Lung (tissue), 11 donors: ENCODE measurements at regions not wholly inside any gene's neighbourhood (a gene's known extent, or its start where the extent isn't known, plus 50 kb on each side); places are given as distances from the start of the nearest gene placed in this dataset.

Source experiments
- ATAC-seq: fragments of 200-7000 bp; cut with Tn5 transposase; one replicate; pipeline ENCODE4 v1.9.1; 2020; ENCODE audit warnings: moderate number of reproducible peaks; ENCODE audit not compliant: insufficient read depth, low FRiP score
- DNase-seq, 3 donors: peaks; one replicate each; pipeline ENCODE4 v3.0.0-alpha.2; 2013 to 2017
- H3K27ac ChIP-seq, 2 donors: one replicate each; pipeline ENCODE4 v1.5.1; 2013; ENCODE audit warnings: mild to moderate bottlenecking in 2 of 2, moderate library complexity in 2 of 2, control low read depth in 1 of 2, inconsistent platforms in 1 of 2, low read depth in 1 of 2, low read length in 1 of 2
- H3K27me3 ChIP-seq, 3 donors: one replicate each; pipeline ENCODE4 v1.5.1; 2013; ENCODE audit warnings: low read length in 2 of 3; ENCODE audit not compliant: control insufficient read depth in 3 of 3, insufficient read depth in 3 of 3
- H3K36me3 ChIP-seq, 4 donors: one replicate each; pipeline ENCODE4 v1.5.1; 2013; ENCODE audit warnings: low read length in 4 of 4, mild to moderate bottlenecking in 1 of 4, moderate library complexity in 1 of 4; ENCODE audit not compliant: control insufficient read depth in 4 of 4, insufficient read depth in 4 of 4
- H3K4me1 ChIP-seq, 5 donors: one replicate each; pipeline ENCODE4 v1.5.1; 2013; ENCODE audit warnings: low read length in 5 of 5, mild to moderate bottlenecking in 2 of 5, moderate library complexity in 1 of 5; ENCODE audit not compliant: control insufficient read depth in 5 of 5, insufficient read depth in 5 of 5
- H3K4me3 ChIP-seq: one replicate; pipeline ENCODE4 v1.5.1; 2013; ENCODE audit warnings: mild to moderate bottlenecking, control low read depth, moderate library complexity
- H3K9ac ChIP-seq, 2 donors: one replicate each; pipeline ENCODE4 v1.5.1; 2013; ENCODE audit warnings: low read length in 2 of 2, control low read depth in 1 of 2; ENCODE audit not compliant: insufficient read depth in 1 of 2
- H3K9me3 ChIP-seq, 4 donors: one replicate each; pipeline ENCODE4 v1.5.1; 2013; ENCODE audit warnings: low read length in 3 of 4, mild to moderate bottlenecking in 1 of 4, moderate library complexity in 1 of 4; ENCODE audit not compliant: control insufficient read depth in 4 of 4, insufficient read depth in 3 of 4
- CTCF ChIP-seq: IDR thresholded peaks from 2 replicates; pipeline ENCODE4 v1.5.1; 2012; ENCODE audit warnings: mild to moderate bottlenecking; ENCODE audit errors: control extremely low read depth, extremely low read depth
- WGBS, 2 donors: extraction: QIAGEN DNeasy Blood & Tissue Kit; methylation state at CpG; one replicate each; pipeline ENCODE4 v1.1.7; 2013; 5-methylcytosine and 5-hydroxymethylcytosine counted together
- donor health status: control.
- donor health status: control.
- donor health status: Bipolar disorder and iron deficiency.
- donor health status: healthy.
- donor health status: DM: yes; HTN: yes; CAD: no.

- Histone ChIP-seq H3K36me3 (no peaks in the 10 kb centered on the region), H3K4me1 (peaks cover 10 to 59% (median 31%) of the 10 kb centered on the region in 5 donors), H3K27me3 (no peaks in the 10 kb centered on the region), H3K4me3 (no peak overlapping the region), H3K27ac (peak overlapping the region; percentile 98), H3K9ac (peak overlapping the region in 1 of 2 donors; percentile 47), H3K9me3 (no peaks in the 10 kb centered on the region)
- no peak for ATAC-seq
- whole genome bisulfite sequencing, 2 donors = 10 to 16% methylated on average over 4 of the region's 4 CpGs
- DNase-seq = no peak
- no peak for TF ChIP-seq CTCF
Observed at GRCh38 chr14:76957224-76957891, 71.2 kb downstream of the IRF2BPL start.

- WGBS, 2 donors = 2% methylated on average over 42 to 48 of the region's 48 CpGs
- Histone ChIP-seq H3K4me3 (peak overlapping the region; percentile 6), H3K9me3 (no peaks in the 10 kb centered on the region), H3K4me1 (peaks cover 8 to 56% (median 32%) of the 10 kb centered on the region in 5 donors), H3K9ac (peak overlapping the region in 1 of 2 donors; percentile 80), H3K36me3 (no peaks in the 10 kb centered on the region), H3K27ac (peak overlapping the region; percentile 98), H3K27me3 (no peaks in the 10 kb centered on the region)
- DNase-seq (peak; percentile 97 to 98 (median 97)), ATAC-seq (peak; percentile 67)
- TF ChIP-seq CTCF = no peak
Observed at GRCh38 chr14:76956316-76957090, 72.0 kb downstream of the IRF2BPL start.

GRCh38 chr14:76955575-76956315 lies 72.8 kb downstream of the IRF2BPL start:
- peak; percentile 52 for ATAC-seq
- Histone ChIP-seq H3K9me3 (no peaks in the 10 kb centered on the region), H3K9ac (peak overlapping the region in 1 of 2 donors; percentile 8), H3K27ac (peak overlapping the region; percentile 98), H3K27me3 (no peaks in the 10 kb centered on the region), H3K36me3 (no peaks in the 10 kb centered on the region), H3K4me3 (no peak overlapping the region), H3K4me1 (peaks cover 8 to 59% (median 37%) of the 10 kb centered on the region in 5 donors)
- peak in 2 of 3 donors; percentile 78 to 79 for DNase-seq
- 7 to 20% methylated on average over 13 of the region's 13 CpGs for WGBS, 2 donors
- TF ChIP-seq CTCF = no peak
